Esophagus (tissue), 2 donors: ENCODE measurements at regions not wholly inside any gene's neighbourhood (a gene's known extent, or its start where the extent isn't known, plus 50 kb on each side); places are given as distances from the start of the nearest gene placed in this dataset.

Experiments used
- H3K27ac ChIP-seq, 2 donors: one replicate each; pipeline ENCODE4 v1.5.1; 2013; ENCODE audit warnings: low read depth in 2 of 2, mild to moderate bottlenecking in 2 of 2, inconsistent platforms in 1 of 2, low read length in 1 of 2, moderate library complexity in 1 of 2
- H3K27me3 ChIP-seq, 2 donors: one replicate each; pipeline ENCODE4 v1.6.1; 2013; ENCODE audit warnings: low read length in 2 of 2, control low read depth in 1 of 2, mild to moderate bottlenecking in 1 of 2; ENCODE audit not compliant: insufficient read depth in 2 of 2, control insufficient read depth in 1 of 2
- H3K36me3 ChIP-seq, 2 donors: one replicate each; pipeline ENCODE4 v1.6.1; 2013; ENCODE audit warnings: low read length in 1 of 2; ENCODE audit not compliant: control insufficient read depth in 2 of 2, insufficient read depth in 2 of 2
- H3K4me1 ChIP-seq, 2 donors: one replicate each; pipeline ENCODE4 v1.6.1; 2013; ENCODE audit warnings: low read length in 1 of 2; ENCODE audit not compliant: control insufficient read depth in 2 of 2, insufficient read depth in 2 of 2
- H3K4me3 ChIP-seq, 2 donors: one replicate each; pipeline ENCODE4 v1.5.1; 2013; ENCODE audit warnings: low read length in 2 of 2, mild to moderate bottlenecking in 2 of 2, low read depth in 1 of 2, moderate library complexity in 1 of 2
- H3K9me3 ChIP-seq, 2 donors: one replicate each; pipeline ENCODE4 v1.6.1; 2013; ENCODE audit warnings: mild to moderate bottlenecking in 2 of 2, low read depth in 1 of 2, low read length in 1 of 2, moderate library complexity in 1 of 2; ENCODE audit not compliant: control insufficient read depth in 2 of 2, insufficient read depth in 1 of 2
- WGBS, 2 donors: extraction: QIAGEN DNeasy Blood & Tissue Kit; methylation state at CpG; one replicate each; pipeline ENCODE4 v1.1.7; 2013; 5-methylcytosine and 5-hydroxymethylcytosine counted together
- donor health status: healthy with polysubstance abuse.
- donor health status: Bipolar disorder and iron deficiency.

GRCh38 chr22:48954781-48955311, 872.8 kb downstream of the BRD1 start:
- H3K27ac ChIP-seq: no peak overlapping the region
- H3K9me3 ChIP-seq: peaks cover 0 to 5% of the 10 kb centered on the region in 2 donors
- H3K4me1 ChIP-seq: no peaks in the 10 kb centered on the region
- H3K4me3 ChIP-seq: no peak overlapping the region
- no peaks in the 10 kb centered on the region for H3K36me3 ChIP-seq
- H3K27me3 ChIP-seq: no peaks in the 10 kb centered on the region
- 48 to 53% methylated on average over 16 of the region's 16 CpGs for WGBS, 2 donors

DNA sequence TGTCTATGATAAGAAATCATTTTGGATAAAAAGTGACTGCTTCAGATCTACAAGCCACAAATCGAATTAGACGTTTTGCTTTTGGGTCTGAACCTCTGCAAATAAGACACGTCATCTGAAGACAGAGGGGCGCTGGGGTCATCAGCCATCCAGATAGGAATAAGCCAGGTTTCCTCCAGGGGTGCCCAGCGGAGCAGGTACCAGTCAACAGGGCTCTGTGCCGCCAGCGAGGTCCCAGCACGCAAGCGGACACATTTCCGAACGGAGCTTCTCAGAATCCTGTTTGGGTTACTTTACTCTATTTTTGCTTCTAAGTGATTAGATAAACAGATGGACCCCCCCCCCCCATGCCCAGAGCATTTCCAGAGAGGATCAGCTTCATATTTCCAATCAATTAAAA, 873.8 kb downstream of the BRD1 start:
- no peak overlapping the region for H3K27ac ChIP-seq
- H3K4me3 ChIP-seq: no peak overlapping the region
- no peaks in the 10 kb centered on the region for H3K36me3 ChIP-seq
- H3K9me3 ChIP-seq: peaks cover 0 to 5% of the 10 kb centered on the region in 2 donors
- no peaks in the 10 kb centered on the region for H3K4me1 ChIP-seq
- WGBS, 2 donors: 75 to 81% methylated on average over 11 of the region's 11 CpGs
- no peaks in the 10 kb centered on the region for H3K27me3 ChIP-seq

DNA sequence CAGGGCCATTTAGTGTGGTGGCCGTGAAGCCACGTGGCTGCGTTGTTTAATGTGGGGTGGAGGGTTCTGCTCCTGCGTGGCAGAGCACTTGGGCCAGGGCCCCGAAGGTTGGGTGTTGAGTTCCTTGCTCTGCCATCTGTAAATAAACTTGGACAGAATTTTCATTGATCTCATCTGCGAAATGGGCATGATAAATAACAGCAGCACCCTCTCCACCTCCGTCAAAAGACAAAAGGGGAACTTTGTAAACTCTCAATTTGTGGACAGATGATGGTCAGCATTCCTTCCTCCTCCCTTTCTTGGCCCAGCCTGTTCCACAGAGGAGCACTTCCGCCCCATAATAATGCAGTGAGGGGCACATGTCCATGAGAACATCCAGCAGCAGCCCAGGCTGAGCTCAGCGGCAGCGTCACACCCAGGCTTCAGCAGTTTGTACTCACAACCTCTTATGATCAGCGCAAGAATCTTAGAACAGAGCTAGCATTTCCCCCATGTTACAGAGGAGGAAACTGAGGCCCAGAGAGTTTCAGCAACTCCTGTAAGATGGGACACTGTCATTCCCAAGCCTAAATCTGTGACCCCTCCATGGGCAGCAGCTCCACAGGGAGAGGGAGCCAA, 874.5 kb downstream of the BRD1 start:
- H3K9me3 ChIP-seq: peaks cover 0 to 3% of the 10 kb centered on the region in 2 donors
- H3K4me1 ChIP-seq: no peaks in the 10 kb centered on the region
- H3K27me3 ChIP-seq: no peaks in the 10 kb centered on the region
- H3K36me3 ChIP-seq: no peaks in the 10 kb centered on the region
- no peak overlapping the region for H3K27ac ChIP-seq
- WGBS, 2 donors: 77 to 84% methylated on average over 11 of the region's 11 CpGs
- H3K4me3 ChIP-seq: no peak overlapping the region

GRCh38 chr22:48952256-48953102, 875.2 kb downstream of the BRD1 start:
- no peaks in the 10 kb centered on the region for H3K4me1 ChIP-seq
- no peaks in the 10 kb centered on the region for H3K27me3 ChIP-seq
- 75 to 78% methylated on average over 19 of the region's 19 CpGs for WGBS, 2 donors
- H3K4me3 ChIP-seq: no peak overlapping the region
- H3K36me3 ChIP-seq: no peaks in the 10 kb centered on the region
- peaks cover 0 to 3% of the 10 kb centered on the region in 2 donors for H3K9me3 ChIP-seq
- H3K27ac ChIP-seq: no peak overlapping the region

DNA sequence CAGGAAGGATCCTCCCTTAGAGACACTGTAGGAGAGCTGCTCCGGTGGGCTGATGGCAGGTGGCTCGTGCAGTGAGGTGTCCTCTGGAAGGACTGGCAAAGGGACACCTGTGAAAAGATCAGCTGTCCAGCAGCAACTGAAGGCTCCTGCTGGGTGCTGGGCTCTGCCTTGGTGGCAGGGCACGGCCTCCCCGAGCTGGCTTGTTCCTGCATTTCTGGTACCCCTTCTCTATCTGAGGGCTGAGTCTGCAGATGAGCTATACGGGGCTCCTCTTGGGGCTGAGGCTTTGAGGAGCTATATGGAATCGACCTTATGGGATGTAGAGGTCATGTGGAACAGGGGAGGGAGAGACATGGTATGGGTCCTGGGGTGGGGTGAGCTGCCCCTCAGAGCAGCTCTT, 875.8 kb downstream of the BRD1 start:
- no peaks in the 10 kb centered on the region for H3K27me3 ChIP-seq
- H3K4me3 ChIP-seq: no peak overlapping the region
- no peaks in the 10 kb centered on the region for H3K36me3 ChIP-seq
- WGBS, 2 donors: 82 to 87% methylated on average over 6 of the region's 6 CpGs
- H3K9me3 ChIP-seq: peaks cover 0 to 3% of the 10 kb centered on the region in 2 donors
- H3K4me1 ChIP-seq: no peaks in the 10 kb centered on the region
- no peak overlapping the region for H3K27ac ChIP-seq

DNA sequence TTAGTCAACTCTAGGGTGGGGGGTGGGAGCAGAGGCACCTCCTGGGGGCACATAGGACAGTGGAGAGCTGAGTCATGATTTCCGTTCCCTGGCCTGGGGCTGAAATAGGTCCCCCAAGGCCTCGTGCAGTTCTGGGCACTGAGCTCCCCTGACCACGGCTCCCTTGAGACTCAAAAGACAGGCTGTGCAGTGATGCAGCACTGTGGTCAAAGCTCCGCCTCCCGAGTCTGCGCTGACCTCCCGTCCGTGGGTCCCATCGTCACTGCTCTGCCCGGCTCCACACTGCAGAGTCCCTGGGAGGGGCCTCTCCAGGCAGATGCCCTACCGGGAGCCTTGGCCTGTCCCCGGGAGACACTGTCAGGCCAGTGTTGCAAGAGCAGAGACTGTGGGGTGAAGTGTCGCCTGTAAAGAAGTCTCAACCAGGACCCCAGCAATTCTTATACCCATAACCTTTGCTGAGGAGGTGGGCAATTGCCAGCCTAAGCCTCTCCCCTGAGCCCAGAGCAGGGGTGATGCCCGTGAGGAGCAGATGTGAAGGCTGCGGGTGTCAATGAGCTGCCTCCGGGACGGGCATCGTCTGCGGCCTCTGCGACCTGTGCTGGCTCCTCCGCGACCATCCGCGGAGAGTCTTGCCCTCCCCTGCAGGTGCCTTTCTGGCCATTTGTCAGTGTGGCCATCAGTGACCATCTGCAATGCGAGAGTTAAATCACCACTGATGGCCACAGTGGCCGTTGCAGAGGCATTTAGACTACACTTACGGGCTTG, 877.3 kb downstream of the BRD1 start:
- WGBS, 2 donors: 75 to 78% methylated on average over 27 of the region's 27 CpGs
- Histone ChIP-seq H3K9me3 (peaks cover 0 to 3% of the 10 kb centered on the region in 2 donors), H3K36me3 (no peaks in the 10 kb centered on the region), H3K4me1 (no peaks in the 10 kb centered on the region), H3K4me3 (no peak overlapping the region), H3K27ac (no peak overlapping the region), H3K27me3 (no peaks in the 10 kb centered on the region)

- 75 to 76% methylated on average over 18 of the region's 18 CpGs for WGBS, 2 donors
- Histone ChIP-seq H3K27me3 (no peaks in the 10 kb centered on the region), H3K9me3 (no peaks in the 10 kb centered on the region), H3K27ac (no peak overlapping the region), H3K4me3 (no peak overlapping the region), H3K36me3 (no peaks in the 10 kb centered on the region), H3K4me1 (no peaks in the 10 kb centered on the region)
Measured at GRCh38 chr22:48949375-48950149, 878.1 kb downstream of the BRD1 start.

DNA sequence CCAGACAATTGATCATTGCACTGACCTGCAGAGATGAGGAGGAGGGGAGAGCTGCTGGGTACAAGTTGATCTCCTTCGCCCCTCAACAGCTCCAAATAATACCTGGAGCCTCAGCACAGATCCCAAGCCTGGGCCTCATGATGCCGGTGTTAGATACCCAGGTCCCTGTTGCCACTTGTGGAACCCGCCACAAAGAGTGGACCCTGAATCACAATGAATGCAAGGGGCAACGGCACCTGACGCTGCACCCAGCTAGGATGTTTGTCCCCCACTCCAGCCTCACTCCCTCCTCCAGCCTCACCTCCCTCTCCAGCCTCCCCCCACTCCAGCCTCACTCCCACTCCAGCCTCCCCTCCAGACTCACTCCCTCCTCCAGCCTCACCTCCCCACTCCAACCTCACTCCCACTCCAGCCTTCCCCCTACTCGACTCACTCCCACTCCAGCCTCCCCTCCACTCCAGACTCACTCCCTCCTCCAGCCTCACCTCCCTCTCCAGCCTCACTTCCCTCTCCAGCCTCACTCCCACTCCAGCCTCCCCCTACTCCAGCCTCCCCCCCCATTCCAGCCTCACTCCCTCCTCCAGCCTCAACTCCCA, 879.0 kb downstream of the BRD1 start:
- H3K4me3 ChIP-seq: no peak overlapping the region
- no peaks in the 10 kb centered on the region for H3K4me1 ChIP-seq
- H3K36me3 ChIP-seq: no peaks in the 10 kb centered on the region
- H3K27ac ChIP-seq: no peak overlapping the region
- no peaks in the 10 kb centered on the region for H3K27me3 ChIP-seq
- H3K9me3 ChIP-seq: no peaks in the 10 kb centered on the region
- 82 to 84% methylated on average over 6 of the region's 6 CpGs for WGBS, 2 donors

GRCh38 chr22:48947636-48948035, 880.0 kb downstream of the BRD1 start:
- WGBS, 2 donors: 82 to 85% methylated on average over 5 of the region's 5 CpGs
- H3K27ac ChIP-seq: no peak overlapping the region
- no peaks in the 10 kb centered on the region for H3K27me3 ChIP-seq
- no peaks in the 10 kb centered on the region for H3K4me1 ChIP-seq
- no peaks in the 10 kb centered on the region for H3K9me3 ChIP-seq
- H3K4me3 ChIP-seq: no peak overlapping the region
- no peaks in the 10 kb centered on the region for H3K36me3 ChIP-seq
